WTC11 (cell line): ENCODE measurements at regions not wholly inside any gene's neighbourhood (a gene's known extent, or its start where the extent isn't known, plus 50 kb on each side); places are given as distances from the start of the nearest gene placed in this dataset.

Source experiments
- JAZF1 ChIP-seq: fragments of 250-450 bp; sonication (Bioruptor Pico); IDR thresholded peaks from 2 replicates; pipeline ENCODE4 v1.9.0; 2021; ENCODE audit warnings: moderate library complexity, mild to moderate bottlenecking, inconsistent platforms
- NFYB ChIP-seq: sonication (generic); formaldehyde crosslinking; conservative IDR thresholded peaks from 2 replicates; pipeline ENCODE4 v1.8.0; 2022; ENCODE audit warnings: low read depth, missing genetic modification reagents
- NR1H2 ChIP-seq: sonication (generic); formaldehyde crosslinking; IDR thresholded peaks from 2 replicates; pipeline ENCODE4 v1.9.0; 2021; ENCODE audit warnings: mild to moderate bottlenecking, moderate library complexity, missing genetic modification reagents
- RELA ChIP-seq: sonication (generic); formaldehyde crosslinking; IDR thresholded peaks from 2 replicates; pipeline ENCODE4 v1.8.1; 2022; ENCODE audit warnings: missing genetic modification reagents, mild to moderate bottlenecking, borderline replicate concordance
- SP1 ChIP-seq: sonication (generic); formaldehyde crosslinking; conservative IDR thresholded peaks from 2 replicates; pipeline ENCODE4 v1.8.1; 2022; ENCODE audit warnings: missing genetic modification reagents
- ZNF121 ChIP-seq: sonication (generic); formaldehyde crosslinking; IDR thresholded peaks from 2 replicates; pipeline ENCODE4 v1.8.0; 2023; ENCODE audit warnings: missing genetic modification reagents
- ZNF317 ChIP-seq: sonication (generic); formaldehyde crosslinking; IDR thresholded peaks from 2 replicates; pipeline ENCODE4 v1.8.1; 2023; ENCODE audit warnings: low read depth, mild to moderate bottlenecking, moderate library complexity, missing genetic modification reagents, borderline replicate concordance
- TF ChIP-seq, protein P1 (sequence below): fragments of 200-600 bp; IDR thresholded peaks from 2 replicates; pipeline ENCODE4 v1.8.0; 2022; ENCODE audit warnings: antibody characterized with exemption
- TF ChIP-seq, protein P2 (sequence below): sonication (generic); formaldehyde crosslinking; IDR thresholded peaks from 2 replicates; pipeline ENCODE4 v1.8.0; 2022; ENCODE audit warnings: mild to moderate bottlenecking, missing genetic modification reagents
- TF ChIP-seq, protein P3 (sequence below): sonication (generic); formaldehyde crosslinking; IDR thresholded peaks from 2 replicates; pipeline ENCODE4 v1.8.1; 2023; ENCODE audit warnings: mild to moderate bottlenecking, missing genetic modification reagents, borderline replicate concordance
- TF ChIP-seq, protein P4 (sequence below): sonication (generic); formaldehyde crosslinking; conservative IDR thresholded peaks from 2 replicates; pipeline ENCODE4 v1.8.1; 2022; ENCODE audit warnings: mild to moderate bottlenecking, missing genetic modification reagents
- TF ChIP-seq, protein P5 (sequence below): sonication (generic); formaldehyde crosslinking; IDR thresholded peaks from 2 replicates; pipeline ENCODE4 v1.8.0; 2023; ENCODE audit warnings: missing genetic modification reagents
- TF ChIP-seq, protein P6 (sequence below): sonication (generic); formaldehyde crosslinking; IDR thresholded peaks from 2 replicates; pipeline ENCODE4 v1.8.0; 2022; ENCODE audit warnings: mild to moderate bottlenecking, missing genetic modification reagents

DNA sequence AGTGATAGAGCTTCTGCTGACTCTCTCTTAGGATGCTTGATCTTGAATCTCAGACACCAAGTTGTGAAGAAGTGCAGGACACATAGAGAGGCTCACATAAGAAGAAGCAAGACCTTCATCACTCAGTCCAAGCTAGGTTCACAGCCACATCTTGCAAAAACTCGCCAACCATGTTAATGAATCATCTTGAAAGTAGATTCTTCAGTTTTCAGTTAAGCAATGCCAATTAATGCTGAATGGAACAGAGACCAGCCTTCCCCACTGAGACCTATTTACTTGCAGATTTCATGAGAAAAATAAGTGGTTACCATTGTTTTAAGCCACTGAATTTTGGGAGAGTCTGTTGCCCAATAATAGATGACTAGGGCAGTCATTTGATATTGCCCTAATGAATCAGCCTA, 217.7 kb upstream of the EDIL3 start:
- TF ChIP-seq, protein P1, sequence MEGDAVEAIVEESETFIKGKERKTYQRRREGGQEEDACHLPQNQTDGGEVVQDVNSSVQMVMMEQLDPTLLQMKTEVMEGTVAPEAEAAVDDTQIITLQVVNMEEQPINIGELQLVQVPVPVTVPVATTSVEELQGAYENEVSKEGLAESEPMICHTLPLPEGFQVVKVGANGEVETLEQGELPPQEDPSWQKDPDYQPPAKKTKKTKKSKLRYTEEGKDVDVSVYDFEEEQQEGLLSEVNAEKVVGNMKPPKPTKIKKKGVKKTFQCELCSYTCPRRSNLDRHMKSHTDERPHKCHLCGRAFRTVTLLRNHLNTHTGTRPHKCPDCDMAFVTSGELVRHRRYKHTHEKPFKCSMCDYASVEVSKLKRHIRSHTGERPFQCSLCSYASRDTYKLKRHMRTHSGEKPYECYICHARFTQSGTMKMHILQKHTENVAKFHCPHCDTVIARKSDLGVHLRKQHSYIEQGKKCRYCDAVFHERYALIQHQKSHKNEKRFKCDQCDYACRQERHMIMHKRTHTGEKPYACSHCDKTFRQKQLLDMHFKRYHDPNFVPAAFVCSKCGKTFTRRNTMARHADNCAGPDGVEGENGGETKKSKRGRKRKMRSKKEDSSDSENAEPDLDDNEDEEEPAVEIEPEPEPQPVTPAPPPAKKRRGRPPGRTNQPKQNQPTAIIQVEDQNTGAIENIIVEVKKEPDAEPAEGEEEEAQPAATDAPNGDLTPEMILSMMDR, result no peak
- TF ChIP-seq, protein P2, sequence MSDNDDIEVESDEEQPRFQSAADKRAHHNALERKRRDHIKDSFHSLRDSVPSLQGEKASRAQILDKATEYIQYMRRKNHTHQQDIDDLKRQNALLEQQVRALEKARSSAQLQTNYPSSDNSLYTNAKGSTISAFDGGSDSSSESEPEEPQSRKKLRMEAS (CRISPR knock-in tag), result no peak
- TF ChIP-seq, protein P3, sequence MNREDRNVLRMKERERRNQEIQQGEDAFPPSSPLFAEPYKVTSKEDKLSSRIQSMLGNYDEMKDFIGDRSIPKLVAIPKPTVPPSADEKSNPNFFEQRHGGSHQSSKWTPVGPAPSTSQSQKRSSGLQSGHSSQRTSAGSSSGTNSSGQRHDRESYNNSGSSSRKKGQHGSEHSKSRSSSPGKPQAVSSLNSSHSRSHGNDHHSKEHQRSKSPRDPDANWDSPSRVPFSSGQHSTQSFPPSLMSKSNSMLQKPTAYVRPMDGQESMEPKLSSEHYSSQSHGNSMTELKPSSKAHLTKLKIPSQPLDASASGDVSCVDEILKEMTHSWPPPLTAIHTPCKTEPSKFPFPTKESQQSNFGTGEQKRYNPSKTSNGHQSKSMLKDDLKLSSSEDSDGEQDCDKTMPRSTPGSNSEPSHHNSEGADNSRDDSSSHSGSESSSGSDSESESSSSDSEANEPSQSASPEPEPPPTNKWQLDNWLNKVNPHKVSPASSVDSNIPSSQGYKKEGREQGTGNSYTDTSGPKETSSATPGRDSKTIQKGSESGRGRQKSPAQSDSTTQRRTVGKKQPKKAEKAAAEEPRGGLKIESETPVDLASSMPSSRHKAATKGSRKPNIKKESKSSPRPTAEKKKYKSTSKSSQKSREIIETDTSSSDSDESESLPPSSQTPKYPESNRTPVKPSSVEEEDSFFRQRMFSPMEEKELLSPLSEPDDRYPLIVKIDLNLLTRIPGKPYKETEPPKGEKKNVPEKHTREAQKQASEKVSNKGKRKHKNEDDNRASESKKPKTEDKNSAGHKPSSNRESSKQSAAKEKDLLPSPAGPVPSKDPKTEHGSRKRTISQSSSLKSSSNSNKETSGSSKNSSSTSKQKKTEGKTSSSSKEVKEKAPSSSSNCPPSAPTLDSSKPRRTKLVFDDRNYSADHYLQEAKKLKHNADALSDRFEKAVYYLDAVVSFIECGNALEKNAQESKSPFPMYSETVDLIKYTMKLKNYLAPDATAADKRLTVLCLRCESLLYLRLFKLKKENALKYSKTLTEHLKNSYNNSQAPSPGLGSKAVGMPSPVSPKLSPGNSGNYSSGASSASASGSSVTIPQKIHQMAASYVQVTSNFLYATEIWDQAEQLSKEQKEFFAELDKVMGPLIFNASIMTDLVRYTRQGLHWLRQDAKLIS, result no peak
- no peak for TF ChIP-seq NFYB (CRISPR knock-in tag)
- TF ChIP-seq, protein P4, sequence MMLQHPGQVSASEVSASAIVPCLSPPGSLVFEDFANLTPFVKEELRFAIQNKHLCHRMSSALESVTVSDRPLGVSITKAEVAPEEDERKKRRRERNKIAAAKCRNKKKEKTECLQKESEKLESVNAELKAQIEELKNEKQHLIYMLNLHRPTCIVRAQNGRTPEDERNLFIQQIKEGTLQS (CRISPR knock-in tag), result no peak
- no peak for TF ChIP-seq SP1 (CRISPR knock-in tag)
- TF ChIP-seq, protein P5, sequence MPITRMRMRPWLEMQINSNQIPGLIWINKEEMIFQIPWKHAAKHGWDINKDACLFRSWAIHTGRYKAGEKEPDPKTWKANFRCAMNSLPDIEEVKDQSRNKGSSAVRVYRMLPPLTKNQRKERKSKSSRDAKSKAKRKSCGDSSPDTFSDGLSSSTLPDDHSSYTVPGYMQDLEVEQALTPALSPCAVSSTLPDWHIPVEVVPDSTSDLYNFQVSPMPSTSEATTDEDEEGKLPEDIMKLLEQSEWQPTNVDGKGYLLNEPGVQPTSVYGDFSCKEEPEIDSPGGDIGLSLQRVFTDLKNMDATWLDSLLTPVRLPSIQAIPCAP (CRISPR knock-in tag), result no peak
- TF ChIP-seq JAZF1 (CRISPR knock-in tag), result no peak
- TF ChIP-seq RELA (CRISPR knock-in tag), result no peak
- no peak for TF ChIP-seq ZNF121 (CRISPR knock-in tag)
- no peak for TF ChIP-seq NR1H2
- no peak for TF ChIP-seq ZNF317
- TF ChIP-seq, protein P6, sequence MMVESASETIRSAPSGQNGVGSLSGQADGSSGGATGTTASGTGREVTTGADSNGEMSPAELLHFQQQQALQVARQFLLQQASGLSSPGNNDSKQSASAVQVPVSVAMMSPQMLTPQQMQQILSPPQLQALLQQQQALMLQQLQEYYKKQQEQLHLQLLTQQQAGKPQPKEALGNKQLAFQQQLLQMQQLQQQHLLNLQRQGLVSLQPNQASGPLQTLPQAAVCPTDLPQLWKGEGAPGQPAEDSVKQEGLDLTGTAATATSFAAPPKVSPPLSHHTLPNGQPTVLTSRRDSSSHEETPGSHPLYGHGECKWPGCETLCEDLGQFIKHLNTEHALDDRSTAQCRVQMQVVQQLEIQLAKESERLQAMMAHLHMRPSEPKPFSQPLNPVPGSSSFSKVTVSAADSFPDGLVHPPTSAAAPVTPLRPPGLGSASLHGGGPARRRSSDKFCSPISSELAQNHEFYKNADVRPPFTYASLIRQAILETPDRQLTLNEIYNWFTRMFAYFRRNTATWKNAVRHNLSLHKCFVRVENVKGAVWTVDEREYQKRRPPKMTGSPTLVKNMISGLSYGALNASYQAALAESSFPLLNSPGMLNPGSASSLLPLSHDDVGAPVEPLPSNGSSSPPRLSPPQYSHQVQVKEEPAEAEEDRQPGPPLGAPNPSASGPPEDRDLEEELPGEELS, result no peak
